HS-5 (cell line): ENCODE measurements at regions not wholly inside any gene's neighbourhood (a gene's known extent, or its start where the extent isn't known, plus 50 kb on each side); places are given as distances from the start of the nearest gene placed in this dataset.
A peak's percentile ranks its signal among the peaks of the same experiment; 100 is the strongest.
"Not testable (repeated sequence)": the region's sequence is repeated elsewhere in the genome, so short reads cannot be mapped to it uniquely, and the experiment has no call there.

Source experiments
- DNase-seq: peaks from one replicate; pipeline ENCODE4 v3.0.0-alpha.2; 2012; ENCODE audit warnings: low read depth

DNA sequence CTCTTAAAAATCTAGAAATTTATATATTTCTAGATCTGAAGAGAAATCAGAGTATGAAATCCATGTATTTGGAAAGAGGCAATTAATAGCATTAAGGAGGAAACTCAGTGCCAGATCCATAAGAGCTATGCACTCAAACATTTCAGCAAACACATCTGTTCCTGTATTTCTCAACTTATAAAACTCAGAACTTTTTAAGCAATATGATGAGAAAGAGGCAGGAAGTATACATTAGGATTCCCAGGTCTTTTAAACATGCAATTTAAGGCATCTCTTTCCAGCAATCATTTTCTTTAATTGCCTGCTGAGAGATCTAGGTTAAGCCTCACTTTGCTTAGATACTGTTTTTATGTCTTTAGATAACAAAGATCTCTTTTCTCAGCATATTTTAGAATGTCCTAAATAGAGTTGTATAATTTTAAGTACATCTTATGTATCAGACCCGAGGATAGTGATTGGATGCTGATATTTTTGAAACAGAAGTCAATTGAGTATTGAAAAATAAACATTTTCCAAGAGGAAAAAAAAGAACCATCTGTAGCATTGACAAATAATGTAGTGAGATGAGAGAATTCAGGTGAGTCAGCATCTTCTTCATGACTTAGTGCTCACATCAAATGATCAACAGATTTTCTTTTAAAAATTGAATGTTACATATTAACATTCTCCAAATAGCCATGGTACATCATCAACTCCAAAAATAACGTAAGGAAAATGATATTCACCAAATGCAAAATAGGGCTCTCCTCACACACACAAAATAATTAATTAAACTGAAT, 461.4 kb upstream of the NOX3 start:
- no peak for DNase-seq

DNA sequence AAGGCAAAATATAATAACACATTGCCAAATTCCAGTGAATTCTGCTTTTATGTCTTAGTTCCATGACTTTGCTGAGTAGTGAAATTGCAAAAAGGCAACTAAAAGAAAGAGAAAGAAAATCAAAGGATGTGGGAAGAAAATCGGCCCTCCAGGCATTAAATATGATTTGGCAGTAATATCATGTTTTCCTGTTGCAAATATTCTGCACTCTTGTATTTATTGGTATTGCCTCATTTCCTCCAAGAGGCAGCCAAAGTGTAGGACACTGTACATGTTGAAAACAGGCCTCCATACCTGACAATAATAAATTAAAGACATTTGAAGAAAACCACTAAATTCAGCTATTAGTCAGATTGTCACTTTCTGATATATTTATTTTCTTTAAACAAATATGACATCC, 460.0 kb upstream of the NOX3 start:
- DNase-seq = no peak

DNA sequence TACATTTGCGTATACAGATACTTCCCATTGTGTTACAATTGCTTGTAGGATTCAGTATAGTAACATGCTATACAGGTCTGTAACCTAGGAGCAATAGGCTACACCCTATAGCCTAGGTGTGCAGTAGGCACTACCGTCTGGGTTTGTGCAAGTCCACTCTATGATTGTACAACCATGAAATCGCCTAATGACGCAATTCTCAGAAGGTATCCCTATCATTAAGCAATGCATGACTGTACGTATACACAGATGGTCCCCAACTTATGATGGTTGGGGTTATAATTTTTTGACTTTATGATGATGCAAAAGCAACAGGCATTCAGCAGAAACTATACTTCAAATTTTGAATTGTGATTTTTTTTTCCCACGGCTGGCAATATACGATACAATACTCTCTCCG, 458.2 kb upstream of the NOX3 start:
- DNase-seq = no peak

DNA sequence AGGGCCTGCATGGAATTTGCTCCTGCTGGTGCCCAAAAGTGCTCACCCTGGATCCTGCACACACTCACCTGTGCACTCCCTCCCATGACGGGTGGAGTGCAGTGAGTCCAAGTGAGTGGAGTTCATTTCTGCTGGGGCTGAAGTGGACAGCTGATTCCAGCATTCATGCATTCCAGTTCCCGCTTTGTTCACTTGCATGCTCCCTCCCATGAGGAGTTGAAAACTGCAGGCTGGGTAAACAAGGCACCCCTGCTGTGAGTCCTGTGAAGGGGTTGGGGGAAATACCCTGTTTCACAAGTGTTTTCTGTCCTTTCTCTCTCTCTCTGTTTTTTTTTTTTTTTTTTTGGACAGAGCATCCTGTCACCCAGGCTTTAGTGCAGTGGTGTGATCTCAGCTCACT, 454.1 kb upstream of the NOX3 start:
- DNase-seq = no peak

DNA sequence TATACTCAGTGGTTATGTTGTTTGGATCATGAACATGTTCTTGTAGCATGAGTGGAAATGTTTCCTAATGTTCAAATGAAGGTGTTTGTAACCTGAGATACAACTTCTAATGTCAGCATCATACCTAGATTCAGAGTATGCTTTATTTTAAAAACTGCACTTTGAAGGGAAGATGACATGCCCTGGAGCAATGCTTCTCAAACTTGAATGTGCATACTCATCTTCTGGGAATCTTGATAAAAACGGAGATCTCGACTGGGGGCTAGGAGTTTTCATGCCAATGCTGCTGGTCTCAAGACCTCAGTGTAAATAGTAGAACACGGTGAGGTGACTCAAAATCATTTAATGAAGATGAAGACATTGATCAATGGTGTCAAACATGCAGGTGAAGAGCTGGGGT, 440.0 kb upstream of the NOX3 start:
- no peak for DNase-seq

DNA sequence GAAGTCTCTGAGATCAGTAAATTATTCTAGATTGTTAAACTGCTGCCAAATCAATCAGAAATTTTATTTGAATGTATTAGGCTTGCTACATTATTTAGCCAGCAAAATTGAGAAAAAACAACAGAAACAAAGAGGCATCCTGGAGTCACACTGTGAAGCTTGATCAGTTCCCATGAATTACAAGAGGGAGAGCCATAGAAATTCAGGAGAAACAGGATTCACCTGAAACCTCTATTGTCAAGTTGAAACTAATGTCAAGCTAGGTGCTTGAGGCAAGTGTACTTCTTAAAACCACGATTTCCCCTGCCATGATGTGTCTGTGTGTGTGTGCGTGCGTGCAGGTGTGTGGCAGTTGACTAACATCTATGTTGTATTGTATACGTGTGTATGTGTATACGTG, 439.1 kb upstream of the NOX3 start:
- no peak for DNase-seq

DNA sequence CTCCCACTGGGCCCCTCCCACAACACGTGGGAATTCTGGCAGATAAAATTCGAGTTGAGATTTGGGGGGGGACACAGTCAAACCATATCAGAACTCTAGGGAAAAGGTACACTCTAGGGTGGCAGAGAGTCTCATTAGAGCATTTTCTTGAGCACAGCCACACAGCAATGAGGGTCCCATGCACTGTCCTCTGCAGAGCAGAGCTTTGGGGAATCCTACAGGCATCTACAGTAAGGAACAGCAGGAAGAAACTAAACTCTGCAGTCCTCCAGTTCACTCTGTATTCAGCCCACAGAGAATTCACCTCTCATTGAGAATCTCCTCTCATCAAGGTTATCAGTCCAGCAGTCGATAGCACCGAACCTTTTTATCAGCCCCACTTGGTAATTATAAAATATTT, 438.6 kb upstream of the NOX3 start:
- no peak for DNase-seq

DNA sequence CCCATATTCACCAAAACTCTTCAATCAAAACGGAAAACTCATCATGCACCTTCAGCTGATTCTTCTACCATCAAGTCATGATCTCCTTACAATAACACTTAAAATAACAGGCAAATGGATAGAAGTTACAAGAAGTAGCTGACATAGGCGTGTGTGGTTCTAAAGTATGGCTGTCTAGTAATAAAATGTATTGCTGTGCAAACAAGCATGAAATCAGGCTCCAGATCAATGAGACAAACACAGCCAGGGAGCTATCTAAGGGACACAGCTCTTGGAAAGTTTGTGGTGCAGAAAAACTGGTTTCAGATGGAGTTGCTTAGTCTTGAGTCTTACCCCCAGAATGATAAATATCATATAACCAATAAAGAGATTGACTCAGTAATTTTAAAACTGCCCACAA, 434.8 kb upstream of the NOX3 start:
- DNase-seq = no peak

DNA sequence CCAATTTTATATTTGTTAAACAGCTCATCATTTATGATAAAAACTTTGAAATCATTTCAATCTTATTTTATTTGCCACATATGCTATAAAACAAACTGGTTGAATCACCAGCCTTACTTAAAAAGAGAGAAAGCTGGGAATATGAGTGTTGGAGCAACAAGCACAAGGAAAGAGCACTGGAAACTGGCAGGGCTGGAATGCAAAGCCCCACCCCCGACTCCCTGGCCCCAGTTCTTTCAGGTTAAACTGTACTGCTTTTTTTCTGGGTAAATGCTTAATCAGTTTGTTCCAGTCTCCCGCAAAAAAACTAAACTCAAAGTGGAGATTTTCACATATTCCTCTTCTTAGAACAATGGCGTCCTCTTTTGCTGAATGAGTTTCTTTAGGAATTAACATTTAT, 433.8 kb upstream of the NOX3 start:
- no peak for DNase-seq

DNA sequence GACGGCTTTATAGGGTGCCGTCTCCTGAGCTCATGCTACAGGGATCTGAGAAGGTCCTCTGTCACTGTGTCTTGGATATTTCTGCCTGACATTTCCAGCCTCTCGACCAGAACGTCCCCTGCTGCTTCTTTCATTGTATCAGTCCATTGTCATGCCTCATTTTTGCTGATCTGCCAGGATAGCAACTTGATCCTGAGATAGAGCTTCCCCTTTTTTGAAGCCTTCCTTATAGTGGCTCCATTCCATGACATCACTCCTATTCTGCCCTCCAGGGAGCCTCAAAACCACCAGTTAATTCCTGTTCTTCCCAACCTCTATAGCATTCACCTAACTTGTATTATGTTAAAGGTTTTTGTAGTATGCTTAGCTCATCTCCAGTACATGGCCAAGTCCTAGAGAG, 431.8 kb upstream of the NOX3 start:
- DNase-seq = no peak

DNA sequence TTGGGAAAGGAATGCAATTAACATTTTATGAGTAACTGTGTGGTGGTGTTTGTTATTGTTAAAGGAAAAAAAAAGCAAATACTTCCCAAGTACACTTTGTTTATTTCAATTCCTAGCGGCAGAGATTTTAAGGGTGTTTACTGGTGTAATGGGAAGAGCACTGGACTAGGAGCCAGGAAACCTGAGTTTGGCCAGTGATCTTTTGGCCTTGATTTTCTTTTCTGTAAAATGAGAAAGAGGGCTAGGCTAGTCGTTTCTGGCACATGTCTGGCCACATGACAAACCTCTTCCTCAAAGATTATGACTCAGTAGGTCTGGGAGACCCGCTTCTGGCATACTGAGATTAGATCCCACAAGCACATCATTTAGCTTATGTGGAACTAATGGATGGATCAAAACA, 428.1 kb upstream of the NOX3 start:
- DNase-seq = no peak

DNA sequence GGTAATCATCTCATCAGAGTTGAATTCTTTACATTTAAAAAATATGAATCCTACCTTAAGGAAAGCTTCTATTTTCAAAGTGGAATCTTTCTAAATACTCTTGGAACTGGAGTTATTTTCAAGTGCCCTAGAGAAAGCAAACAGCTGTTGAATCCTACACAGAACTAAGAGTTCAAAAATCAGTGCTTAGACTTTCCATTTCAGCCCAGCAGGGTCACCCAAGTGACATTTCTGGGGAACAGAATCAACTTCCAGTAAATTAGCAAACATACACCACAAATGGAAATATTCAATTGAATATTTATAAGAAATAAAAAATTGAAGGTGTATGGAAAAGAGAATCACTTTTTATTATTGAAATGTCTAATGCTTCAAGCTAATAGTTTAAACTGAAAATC, 427.7 kb upstream of the NOX3 start:
- DNase-seq = no peak

DNA sequence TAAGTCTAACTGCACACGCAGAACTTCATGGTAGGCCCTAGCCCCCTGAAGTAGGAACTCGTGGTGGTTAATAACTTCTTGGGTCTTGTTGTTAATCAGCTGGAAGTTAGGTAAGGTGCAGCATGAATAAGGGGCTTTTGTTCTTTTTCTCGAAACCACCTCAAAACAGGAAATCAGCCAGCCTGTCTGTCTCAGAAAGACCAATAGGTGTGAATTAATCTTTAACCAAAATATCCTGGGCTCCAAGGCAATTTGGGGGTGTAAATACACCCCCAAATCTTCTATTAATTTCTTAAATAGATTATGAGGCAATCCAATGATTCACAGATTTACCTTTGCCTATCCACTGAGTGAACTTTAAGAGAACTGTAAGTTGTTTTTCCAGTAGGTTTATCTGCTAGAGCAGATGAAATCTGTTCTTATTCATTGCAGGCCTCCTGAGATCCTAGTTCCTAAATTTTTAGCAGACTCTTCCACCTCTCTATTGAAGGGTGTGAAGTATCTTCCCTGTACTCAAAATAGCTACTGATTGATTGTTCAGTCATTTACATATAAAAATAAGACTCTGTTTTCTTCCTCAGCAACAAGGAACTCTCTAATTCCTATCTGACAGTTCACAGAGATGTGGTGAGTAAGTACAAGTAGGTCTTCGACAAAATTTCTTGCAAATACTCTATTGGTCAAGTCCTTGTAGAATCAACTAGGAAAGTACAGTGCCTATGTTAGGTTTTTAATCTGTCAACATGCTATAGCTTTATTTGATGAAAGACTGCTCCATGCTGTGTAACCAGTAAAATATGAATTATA, 427.1 kb upstream of the NOX3 start:
- no peak for DNase-seq

DNA sequence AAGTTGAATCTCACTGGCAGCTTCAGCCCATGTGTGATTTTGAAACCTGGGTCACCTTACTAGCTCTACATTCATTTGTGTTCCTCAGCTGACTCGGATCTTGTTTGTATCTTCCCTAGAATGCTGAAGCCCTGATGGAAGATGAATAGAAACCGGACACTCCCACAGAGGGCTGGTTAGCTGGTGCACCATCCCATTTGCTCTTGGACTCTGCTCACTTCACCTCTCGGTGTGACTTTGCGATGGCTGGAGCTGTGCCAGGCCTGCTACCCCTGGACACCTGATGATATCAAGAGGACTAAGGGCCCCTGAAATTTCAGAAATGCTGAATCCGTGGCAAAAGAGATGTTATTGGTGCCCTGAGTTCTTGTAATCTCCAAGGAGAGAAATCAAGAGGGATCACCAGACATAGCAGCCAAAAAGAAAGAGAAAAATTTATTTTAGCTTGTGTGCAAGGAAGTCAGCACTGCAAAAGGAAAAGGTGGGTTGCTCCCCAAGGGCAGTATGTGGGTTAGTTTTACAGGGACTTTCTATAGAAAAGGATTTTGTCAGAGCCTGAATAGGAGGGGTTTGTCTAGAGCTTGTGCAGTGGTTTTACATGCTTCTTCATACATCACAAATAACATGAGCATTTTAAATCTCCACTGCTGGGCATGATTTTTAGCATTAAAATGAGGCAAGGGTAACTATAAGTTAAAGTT, 426.3 kb upstream of the NOX3 start:
- no peak for DNase-seq

DNA sequence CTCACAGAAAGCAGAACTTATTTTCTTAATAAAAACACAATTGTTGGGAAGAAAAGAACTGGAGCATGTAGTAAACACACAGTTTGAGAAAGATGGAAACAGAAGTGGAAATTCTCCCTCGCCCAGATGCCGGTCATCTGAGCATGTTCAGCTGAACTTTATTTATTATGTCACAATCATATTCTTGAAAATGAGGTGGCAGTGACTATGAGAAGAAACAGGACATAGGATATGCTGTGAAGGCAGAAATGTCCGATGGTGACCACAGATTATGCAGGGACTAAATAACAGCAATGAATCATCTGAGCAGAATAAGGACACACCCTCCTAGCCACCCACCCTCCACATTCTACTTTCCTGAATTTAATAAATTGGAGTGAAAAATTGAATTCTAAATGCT, 425.3 kb upstream of the NOX3 start:
- DNase-seq = peak; percentile 8

DNA sequence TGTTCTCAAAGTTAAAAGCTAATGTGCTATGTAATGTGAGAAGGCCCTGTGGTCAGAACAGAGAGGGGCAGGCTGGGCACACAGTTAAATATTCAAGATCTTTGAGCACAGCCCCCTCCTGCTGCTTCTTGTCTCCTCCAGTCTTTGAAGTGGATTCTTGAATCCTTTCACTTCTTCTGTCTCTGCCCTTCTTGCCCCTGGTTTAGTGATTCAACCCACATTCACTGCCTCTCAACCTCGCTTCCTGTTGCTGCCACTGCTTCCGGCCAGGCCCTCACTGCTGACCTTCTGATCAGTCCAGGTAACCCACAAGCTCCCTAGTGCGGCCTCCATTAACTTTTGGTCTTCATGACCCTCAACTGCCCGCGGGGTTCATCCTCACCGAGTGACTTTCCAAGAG, 417.3 kb upstream of the NOX3 start:
- no peak for DNase-seq

DNA sequence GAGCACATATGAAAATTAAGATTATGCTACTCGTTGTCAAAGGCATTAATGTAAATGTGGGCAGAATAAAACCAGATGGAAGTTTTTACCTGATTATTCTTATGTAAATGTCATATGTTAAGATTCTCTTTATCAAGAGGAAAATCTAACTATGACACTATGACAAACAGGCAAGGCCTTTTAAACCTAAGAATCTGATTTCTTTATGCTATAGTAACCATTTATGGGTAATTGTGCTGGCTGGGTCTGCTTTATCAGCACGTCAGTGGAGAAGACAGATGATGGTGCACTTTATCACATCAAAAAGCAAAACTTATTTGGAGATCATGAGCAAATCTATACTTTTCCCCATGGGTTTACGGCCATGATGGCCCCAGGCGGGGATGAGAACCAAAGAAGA, 412.0 kb upstream of the NOX3 start:
- no peak for DNase-seq

DNA sequence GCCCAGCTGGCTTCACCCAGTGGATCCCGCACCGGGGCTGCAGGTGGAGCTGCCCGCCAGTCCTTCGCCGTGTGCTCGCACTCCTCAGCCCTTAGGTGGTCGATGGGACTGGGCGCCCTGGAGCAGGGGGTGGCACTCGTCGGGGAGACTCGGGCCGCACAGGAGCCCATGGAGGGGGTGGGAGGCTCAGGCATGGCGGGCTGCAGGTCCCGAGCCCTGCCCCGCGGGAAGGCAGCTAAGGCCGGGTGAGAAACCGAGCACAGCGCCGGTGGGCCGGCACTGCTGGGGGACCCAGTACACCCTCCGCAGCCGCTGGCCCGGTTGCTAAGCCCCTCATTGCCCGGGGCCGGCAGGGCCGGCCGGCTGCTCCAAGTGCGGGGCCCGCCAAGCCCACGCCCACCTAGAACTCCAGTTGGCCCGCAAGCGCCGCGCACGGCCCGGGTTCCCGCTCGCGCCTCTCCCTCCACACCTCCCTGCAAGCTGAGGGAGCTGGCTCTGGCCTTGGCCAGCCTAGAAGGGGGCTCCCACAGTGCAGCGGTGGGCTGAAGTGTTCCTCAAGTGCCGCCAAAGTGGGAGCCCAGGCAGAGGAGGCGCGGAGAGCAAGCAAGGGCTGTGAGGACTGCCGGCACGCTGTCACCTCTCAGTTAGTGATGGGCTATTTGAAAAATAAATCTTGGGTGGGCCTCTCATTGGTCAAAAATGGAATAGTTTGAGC, 411.2 kb upstream of the NOX3 start:
- DNase-seq = not testable (repeated sequence)

DNA sequence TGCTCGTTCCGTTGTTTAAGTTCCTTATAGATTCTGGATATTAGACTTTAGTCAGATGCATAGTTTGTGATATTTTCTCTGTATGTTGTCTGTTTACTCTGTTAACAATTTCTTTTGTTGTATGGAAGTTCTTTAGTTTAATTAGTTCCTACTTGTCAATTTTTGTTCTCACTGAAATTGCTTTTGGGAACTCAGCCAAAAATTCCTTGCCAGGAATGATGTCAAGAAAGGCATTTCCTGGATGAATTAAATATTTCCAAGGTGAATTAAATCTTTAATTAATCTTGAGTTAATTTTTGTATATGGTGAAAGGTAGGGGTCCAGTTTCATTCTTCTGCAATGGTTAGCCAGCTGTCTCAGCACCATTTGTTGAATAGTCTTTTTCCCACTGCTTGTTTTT, 406.2 kb upstream of the NOX3 start:
- no peak for DNase-seq

DNA sequence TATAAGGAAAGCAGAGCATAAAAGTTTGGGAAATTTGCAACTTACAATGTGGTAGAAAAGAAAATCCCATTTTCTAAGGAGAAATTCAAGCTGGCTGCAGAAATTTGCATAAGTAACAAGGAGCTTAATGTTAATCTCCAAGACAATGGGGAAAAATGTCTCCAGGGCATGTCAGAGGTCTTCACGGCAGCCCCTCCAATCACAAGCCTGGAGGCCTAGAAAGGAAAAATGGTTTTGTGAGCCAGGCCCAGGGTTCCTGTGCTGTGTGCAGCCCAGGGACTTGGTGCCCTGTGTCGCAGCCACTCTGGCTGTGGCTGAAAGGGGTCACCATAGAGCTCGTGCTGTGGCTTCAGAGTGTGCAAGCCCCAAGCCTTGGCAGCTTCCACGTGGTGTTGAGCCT, 403.3 kb upstream of the NOX3 start:
- DNase-seq = not testable (repeated sequence)

DNA sequence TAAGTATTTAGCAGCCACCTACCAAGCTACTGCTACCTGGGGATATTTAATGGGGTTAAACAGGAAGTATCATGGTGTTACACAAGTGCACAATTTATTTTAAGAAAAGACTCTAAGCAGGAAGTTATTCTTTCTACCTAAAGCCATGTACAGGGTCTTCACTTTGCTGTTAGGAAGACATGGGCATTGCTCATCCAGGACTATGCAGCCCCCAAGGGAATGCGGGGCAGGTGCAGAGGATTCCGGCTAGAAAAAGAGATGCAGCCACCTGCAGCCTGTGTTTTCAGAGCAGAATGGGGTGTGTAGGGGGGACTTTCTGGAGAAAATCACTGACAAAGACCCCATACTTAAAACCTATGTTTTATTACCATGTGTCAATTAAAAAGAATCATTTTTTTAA, 399.1 kb upstream of the NOX3 start:
- DNase-seq = no peak

DNA sequence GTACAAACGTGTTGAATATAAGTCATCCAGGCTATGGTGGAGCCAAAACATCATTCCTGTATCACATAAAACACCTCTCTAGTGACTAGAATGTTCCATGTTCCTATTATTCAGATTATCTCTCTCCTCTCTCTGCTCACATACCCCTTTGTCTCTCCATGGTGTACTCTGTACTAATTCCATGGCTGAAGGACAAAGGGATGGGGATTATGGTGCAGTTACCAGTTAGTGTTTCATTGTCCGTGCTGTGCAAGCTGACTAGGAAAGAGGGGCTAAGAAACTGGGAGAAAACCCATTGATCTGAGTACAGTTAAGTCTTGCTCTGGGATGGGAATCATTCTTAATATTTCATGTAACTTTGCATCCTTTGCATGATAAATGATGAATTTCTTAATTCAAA, 397.4 kb upstream of the NOX3 start:
- no peak for DNase-seq
